HG03064 (cell line): ENCODE measurements at regions not wholly inside any gene's neighbourhood (a gene's known extent, or its start where the extent isn't known, plus 50 kb on each side); places are given as distances from the start of the nearest gene placed in this dataset.

Source experiments
- ATAC-seq: cut with Tn5 transposase; IDR thresholded peaks from one replicate; pipeline ENCODE4 v1.9.1; 2021; ENCODE audit warnings: low read depth; ENCODE audit not compliant: unreplicated experiment

DNA sequence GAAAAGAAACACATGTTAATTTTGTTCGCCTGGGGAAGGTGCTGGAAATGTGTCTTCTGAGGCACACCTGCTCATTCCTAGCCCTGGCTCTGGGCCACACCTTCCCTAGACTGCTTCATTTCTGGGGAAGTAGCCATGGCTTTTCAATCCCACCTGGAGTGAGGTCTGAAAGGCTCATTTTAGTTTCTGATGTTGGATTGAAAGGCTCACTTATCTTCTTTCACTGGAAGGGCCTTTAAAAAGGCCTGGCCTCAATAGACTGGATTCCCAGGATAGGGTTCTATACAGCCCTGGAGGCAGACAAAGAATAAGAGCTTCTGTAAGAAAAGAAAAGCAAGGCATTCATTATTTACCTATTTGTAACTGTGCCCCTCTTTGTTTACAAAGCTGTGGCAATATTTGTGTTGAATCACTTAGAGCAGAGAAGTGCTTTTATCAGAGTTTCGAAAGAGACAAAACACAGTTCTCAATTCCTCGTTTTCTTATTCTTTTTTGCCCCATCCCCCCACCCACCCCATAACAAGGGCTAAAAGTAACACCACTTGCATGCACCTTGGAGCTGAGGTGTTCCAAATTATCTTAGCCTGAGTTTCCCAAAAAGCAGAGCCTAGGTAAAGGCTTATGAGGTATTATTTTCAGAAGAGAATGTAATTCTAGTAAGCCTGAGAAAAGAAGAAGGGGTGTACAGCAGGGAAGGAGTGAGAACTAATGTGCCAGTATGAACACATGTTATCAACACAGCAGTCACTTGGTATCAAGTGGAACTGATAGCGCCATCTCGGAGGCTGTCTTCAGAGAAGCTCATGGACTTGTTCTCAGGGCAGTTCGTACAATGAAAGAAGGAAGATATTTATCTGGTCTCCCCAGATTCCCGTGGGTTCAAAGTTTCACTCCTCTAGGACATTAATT, 413.1 kb downstream of the KCTD16 start:
- no peak for ATAC-seq

DNA sequence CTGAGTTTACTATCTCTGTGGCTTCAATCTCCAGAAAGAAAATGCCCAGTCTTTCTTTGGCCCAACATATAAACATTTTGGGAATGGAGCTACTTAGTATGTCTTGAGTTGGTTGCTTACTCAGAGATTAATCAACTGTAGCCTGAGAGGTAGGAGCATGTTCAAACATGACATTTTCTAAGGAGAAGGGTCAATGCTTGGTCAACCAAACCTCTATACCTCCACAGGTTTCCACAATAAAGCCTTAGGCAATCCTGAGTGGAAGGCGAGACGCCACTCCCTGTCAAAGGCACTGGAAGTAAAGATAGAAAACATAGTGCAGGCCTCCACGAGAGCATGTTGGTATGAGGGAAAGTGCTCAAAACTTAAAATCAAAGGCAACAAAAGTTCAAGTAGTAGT, 411.4 kb downstream of the KCTD16 start:
- ATAC-seq: no peak

DNA sequence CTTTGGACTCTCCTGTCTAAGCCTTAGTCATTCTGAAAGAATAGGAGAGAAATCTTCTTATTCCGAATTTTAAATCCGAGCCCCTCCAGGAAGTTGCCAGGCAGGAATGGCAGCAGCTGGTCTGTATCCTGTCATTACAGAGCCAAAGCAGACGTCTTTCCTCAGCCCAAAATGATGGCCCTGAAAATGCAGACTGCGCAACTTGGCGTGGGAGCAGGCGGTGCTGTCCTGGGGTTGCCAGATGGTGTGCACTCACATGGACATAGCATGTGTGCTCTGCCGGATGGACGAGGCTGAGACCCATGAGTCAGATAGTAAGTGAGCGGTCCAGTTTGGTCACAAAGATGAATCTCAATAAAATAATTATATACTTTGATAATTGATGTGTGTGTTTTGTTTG, 410.4 kb downstream of the KCTD16 start:
- no peak for ATAC-seq

DNA sequence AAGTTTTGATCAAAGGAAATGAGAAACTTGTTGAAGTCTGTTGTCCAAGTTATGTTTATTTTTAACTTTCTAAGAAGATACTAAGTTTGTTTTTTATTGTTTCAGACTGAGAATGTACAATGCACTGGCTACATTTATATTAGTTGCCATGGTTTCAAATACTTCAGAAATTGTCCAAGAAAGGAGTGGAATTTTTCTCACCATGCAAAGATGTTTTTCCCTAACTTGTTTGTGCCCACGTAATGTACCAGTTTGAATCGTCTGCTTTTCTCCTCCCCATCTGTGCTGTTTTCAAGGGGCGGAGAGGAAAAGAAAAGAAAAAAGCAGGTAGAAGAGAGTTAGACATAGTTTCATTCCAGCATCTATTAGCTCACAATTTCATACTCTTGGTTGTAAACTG, 407.0 kb downstream of the KCTD16 start:
- no peak for ATAC-seq

DNA sequence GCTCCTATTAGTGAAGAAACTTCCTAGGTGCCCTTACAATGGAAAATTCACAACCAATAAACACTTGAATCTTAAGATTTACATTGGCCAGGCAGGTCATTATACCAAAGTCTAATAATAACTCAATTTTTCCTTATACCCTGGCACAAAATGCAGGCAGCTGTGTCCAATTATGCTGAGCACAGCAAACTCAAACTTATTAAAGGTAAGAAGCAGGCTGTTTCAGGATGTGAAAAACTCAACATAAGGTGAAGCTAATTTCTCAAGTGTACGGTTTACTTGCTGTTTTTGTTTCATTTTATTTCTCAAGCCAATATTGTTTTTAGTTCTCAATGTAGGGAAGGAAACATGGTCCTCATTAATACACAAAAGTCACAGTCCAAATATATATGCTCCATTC, 405.1 kb downstream of the KCTD16 start:
- no peak for ATAC-seq

DNA sequence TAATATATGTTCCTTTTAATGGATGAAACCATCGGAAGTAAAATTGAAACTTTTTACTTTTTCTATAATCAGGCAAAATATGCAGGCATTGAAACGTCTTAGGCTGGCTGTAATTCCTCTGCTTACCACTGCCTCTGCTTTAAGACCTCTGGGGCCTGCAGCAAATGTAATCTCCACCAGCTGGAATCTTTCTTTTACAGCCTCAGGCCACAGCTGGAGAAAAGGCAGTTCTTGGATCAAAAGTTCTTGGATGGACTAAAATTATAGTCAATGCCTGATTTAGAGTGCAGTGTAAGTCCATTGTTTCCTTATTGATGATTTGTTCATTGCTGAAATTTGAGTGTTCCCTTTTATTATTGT, 396.7 kb downstream of the KCTD16 start:
- ATAC-seq: no peak

DNA sequence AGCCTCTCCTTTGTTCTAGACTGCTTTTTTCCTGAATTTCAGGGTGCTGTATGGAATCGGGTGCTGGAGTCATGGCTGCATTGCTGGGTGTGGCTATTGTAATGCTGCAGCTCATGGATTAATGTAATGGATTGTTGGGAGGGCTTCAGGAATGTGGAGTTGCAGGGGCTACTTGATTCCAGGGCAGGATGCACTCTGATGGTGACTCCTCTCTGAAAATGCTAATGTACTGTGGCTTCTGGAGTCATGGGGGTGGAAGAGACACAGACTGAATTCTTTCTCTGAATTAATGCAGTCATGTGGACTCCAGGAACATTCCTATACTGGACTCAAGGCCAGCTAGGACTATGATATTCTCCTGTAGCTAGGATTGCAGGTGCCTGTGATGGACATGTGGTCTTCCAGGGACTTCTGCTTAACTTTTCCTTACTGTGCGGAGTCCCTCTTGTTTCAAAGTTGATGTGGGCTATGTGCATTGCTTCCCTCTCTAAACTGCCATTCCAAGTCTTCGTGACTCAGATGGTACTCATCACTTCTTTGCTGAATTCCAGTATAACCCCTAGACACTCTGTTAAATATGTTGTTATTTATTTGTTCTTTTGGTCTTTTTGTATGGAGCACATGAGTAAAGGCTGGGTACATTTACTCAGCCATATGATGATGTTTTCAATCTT, 396.2 kb downstream of the KCTD16 start:
- ATAC-seq: no peak

DNA sequence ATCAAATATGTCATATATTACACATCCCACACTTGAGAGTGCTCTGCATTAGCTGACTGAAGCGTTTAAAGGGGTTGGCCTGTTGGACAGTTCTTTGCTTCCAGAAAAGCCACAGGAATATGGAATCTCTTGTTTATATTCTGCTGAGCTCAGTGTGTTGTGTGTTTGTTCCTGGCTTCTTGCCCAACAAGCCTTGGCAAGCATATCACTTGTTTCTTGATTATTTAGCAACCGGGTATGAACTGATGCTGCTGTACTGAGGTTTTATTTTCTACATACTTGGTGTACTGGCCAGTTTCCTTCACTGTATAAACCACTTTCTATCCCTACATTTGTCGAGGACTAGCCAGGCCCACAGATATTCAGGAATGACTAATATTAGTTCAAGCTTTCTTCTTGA, 378.9 kb downstream of the KCTD16 start:
- no peak for ATAC-seq

DNA sequence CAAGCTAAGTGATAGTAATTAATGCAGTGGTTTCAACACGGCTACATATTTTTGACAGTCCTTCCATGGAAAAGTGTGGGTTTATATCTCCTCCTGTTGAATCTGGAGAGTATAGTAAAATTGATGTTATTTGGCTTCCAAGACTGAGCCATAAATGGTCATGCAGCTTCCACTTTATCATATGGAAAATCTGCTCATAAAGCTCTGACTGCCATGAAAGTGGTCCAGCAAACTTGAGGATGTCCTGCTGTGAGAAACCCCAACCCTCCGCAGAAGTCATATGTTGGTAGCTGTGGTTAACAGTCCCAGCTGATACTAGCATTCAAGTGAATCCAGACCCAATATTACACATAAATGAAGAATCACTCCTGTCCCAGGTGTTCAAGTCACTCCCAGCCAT, 378.3 kb downstream of the KCTD16 start:
- no peak for ATAC-seq

DNA sequence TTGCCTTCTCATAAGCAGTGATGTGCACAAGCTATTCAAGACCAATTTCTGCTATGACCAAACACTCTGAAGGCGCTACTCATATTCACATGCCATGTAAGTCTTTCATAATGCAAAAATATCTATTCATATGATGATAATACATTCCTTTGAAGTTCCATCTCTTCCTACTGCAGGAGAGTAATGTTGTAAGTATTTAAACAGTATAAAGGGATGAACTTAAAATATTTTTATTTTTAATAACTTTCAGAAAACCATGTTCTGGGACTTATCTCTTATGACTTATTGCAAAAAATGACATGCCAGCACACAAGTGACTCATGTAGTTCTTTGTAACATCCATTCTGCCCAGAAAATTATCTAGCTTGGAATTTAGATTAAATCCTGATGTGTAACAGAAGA, 376.4 kb downstream of the KCTD16 start:
- no peak for ATAC-seq

DNA sequence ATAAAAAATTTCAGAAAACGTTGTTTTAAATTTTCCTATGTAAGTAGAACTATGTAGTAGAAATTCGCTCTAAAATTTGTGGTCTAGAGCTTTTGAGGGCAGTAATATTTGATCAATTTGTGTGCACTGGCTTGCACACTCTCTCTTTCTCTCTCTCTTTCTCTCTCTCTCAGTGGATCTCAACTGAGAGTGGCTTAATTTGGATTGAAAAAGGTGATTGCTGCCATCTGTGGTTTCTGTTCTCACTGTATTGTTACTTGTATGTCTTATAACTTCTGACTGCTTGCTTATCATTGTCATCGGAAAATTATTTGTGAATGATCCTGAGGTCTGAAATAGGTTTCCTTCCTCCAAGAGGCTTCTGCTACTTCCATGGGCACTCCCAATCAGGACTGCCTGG, 368.2 kb downstream of the KCTD16 start:
- ATAC-seq: no peak
